MM.1S (cell line): ENCODE measurements at regions not wholly inside any gene's neighbourhood (a gene's known extent, or its start where the extent isn't known, plus 50 kb on each side); places are given as distances from the start of the nearest gene placed in this dataset.

ENCODE experiments used
- DNase-seq: peaks from one replicate; pipeline ENCODE4 v3.0.0-alpha.2; 2015
- H2AFZ ChIP-seq: fragments of 300-600 bp; sonication (generic); 2 replicates; pipeline ENCODE4 v1.6.0; 2016; ENCODE audit warnings: antibody characterized with exemption, low read length
- H3F3A ChIP-seq: fragments of 300-600 bp; sonication (generic); 2 replicates; pipeline ENCODE4 v1.6.1; 2016; ENCODE audit warnings: mild to moderate bottlenecking, antibody characterized with exemption, low read length, moderate library complexity, mixed read lengths; ENCODE audit not compliant: insufficient read depth
- H3K27ac ChIP-seq: fragments of 300-600 bp; sonication (generic); 2 replicates; pipeline ENCODE4 v1.5.1; 2016; ENCODE audit warnings: mild to moderate bottlenecking, low read length
- H3K27me3 ChIP-seq: fragments of 300-600 bp; sonication (generic); replicated peaks from 2 replicates; pipeline ENCODE4 v1.6.0; 2016; ENCODE audit warnings: low read length; ENCODE audit not compliant: insufficient read depth
- H3K36me3 ChIP-seq: fragments of 300-600 bp; sonication (generic); replicated peaks from 2 replicates; pipeline ENCODE4 v1.6.1; 2016; ENCODE audit warnings: mild to moderate bottlenecking, low read length, mixed read lengths; ENCODE audit not compliant: insufficient read depth
- H3K4me1 ChIP-seq: fragments of 300-600 bp; sonication (generic); 2 replicates; pipeline ENCODE4 v1.6.1; 2016; ENCODE audit warnings: low read length, mixed read lengths
- H3K4me2 ChIP-seq: fragments of 300-600 bp; sonication (generic); 2 replicates; pipeline ENCODE4 v1.6.0; 2016; ENCODE audit warnings: low read depth, low read length
- H3K4me3 ChIP-seq: fragments of 300-600 bp; sonication (generic); 2 replicates; pipeline ENCODE4 v1.5.1; 2016; ENCODE audit warnings: low read length, mixed read lengths
- H3K79me2 ChIP-seq: fragments of 300-600 bp; sonication (generic); 2 replicates; pipeline ENCODE4 v1.6.1; 2016; ENCODE audit warnings: mixed run types, low read length, mixed read lengths
- H3K9ac ChIP-seq: fragments of 300-600 bp; sonication (generic); 2 replicates; pipeline ENCODE4 v1.6.1; 2016; ENCODE audit warnings: low read length, mixed read lengths
- H3K9me2 ChIP-seq: fragments of 300-600 bp; sonication (generic); replicated peaks from 2 replicates; pipeline ENCODE4 v1.6.1; 2016; ENCODE audit warnings: mild to moderate bottlenecking, low read length, mixed read lengths; ENCODE audit not compliant: insufficient read depth
- H3K9me3 ChIP-seq: fragments of 300-600 bp; sonication (generic); replicated peaks from 2 replicates; pipeline ENCODE4 v1.6.1; 2016; ENCODE audit warnings: mild to moderate bottlenecking, low read length, mixed read lengths; ENCODE audit not compliant: insufficient read depth
- H4K20me1 ChIP-seq: fragments of 300-600 bp; sonication (generic); 2 replicates; pipeline ENCODE4 v1.6.1; 2016; ENCODE audit warnings: mild to moderate bottlenecking, low read length, moderate library complexity, mixed read lengths; ENCODE audit not compliant: insufficient read depth
- EZH2 ChIP-seq: fragments of 300-600 bp; sonication (generic); optimal IDR thresholded peaks from 2 replicates; pipeline ENCODE3; 2017; ENCODE audit warnings: low read depth, mild to moderate bottlenecking, antibody characterized with exemption, low read length, mixed read lengths
- EZH2phosphoT487 ChIP-seq: fragments of 300-600 bp; sonication (generic); IDR thresholded peaks from 2 replicates; pipeline ENCODE4 v1.6.1; 2018; ENCODE audit warnings: antibody characterized with exemption, low read length
- TF ChIP-seq, protein P1 (sequence below): fragments of 300-600 bp; sonication (generic); IDR thresholded peaks from 2 replicates; pipeline ENCODE4 v1.5.1; 2016; ENCODE audit warnings: antibody characterized with exemption, low read length, mixed read lengths

DNA sequence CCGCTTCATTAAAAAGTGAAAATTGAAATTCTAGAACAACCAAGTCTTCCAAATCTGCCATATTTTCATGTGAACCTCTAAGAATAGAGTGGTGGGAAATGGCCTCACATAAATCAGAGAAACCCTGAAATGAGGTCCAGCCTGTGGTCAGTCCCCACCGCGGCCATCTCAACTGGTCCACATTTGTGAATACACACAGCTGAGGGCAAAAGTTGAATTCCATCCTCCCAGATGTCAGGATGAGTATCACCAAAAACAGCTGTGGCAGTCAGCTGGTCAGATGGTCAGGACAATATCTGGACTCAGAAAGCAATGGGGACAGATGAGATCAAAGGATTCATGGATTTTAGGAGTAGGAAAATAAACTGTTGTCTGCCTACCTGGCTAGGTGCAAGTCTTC is 219.4 kb upstream of the NCKAP5 start:
- DNase-seq: no peak
- H3K79me2 ChIP-seq: no peaks in the 10 kb centered on the region
- H3K27ac ChIP-seq: no peak overlapping the region
- no peaks in the 10 kb centered on the region for H3K4me1 ChIP-seq
- no peak overlapping the region for H3K4me3 ChIP-seq
- no peaks in the 10 kb centered on the region for H3F3A ChIP-seq
- H2AFZ ChIP-seq: no peak overlapping the region
- no peak overlapping the region for H3K4me2 ChIP-seq
- TF ChIP-seq EZH2phosphoT487 (no peak), EZH2 (no peak)
- TF ChIP-seq, protein P1, sequence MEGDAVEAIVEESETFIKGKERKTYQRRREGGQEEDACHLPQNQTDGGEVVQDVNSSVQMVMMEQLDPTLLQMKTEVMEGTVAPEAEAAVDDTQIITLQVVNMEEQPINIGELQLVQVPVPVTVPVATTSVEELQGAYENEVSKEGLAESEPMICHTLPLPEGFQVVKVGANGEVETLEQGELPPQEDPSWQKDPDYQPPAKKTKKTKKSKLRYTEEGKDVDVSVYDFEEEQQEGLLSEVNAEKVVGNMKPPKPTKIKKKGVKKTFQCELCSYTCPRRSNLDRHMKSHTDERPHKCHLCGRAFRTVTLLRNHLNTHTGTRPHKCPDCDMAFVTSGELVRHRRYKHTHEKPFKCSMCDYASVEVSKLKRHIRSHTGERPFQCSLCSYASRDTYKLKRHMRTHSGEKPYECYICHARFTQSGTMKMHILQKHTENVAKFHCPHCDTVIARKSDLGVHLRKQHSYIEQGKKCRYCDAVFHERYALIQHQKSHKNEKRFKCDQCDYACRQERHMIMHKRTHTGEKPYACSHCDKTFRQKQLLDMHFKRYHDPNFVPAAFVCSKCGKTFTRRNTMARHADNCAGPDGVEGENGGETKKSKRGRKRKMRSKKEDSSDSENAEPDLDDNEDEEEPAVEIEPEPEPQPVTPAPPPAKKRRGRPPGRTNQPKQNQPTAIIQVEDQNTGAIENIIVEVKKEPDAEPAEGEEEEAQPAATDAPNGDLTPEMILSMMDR: no peak
- H3K27me3 ChIP-seq: no peaks in the 10 kb centered on the region
- no peaks in the 10 kb centered on the region for H4K20me1 ChIP-seq
- H3K9me3 ChIP-seq: no peaks in the 10 kb centered on the region
- no peak overlapping the region for H3K9ac ChIP-seq
- no peaks in the 10 kb centered on the region for H3K9me2 ChIP-seq
- H3K36me3 ChIP-seq: no peaks in the 10 kb centered on the region

DNA sequence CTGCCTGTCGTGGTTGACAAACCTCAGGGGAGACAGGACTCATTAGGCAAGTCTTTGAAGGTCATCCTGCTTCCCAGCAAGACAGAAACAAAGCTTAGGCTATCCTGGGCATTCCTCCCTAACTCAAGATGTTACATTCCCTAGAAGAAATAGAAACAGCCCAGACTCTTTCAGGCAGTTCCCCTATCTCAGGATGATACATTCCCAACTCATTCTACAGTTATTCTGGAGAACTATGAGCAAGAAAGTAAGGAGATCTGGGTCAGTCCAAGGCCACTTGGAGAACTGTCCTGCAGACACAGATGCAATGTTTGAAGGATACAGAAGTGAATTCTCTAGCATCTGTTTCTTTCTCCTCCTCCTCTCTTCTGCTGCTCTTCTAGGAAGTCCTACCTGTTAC is 220.1 kb upstream of the NCKAP5 start:
- Histone ChIP-seq H3F3A (no peaks in the 10 kb centered on the region), H3K4me3 (no peak overlapping the region), H3K9me2 (no peaks in the 10 kb centered on the region), H3K4me1 (no peaks in the 10 kb centered on the region), H3K79me2 (no peaks in the 10 kb centered on the region), H3K4me2 (no peak overlapping the region), H3K27me3 (no peaks in the 10 kb centered on the region), H4K20me1 (no peaks in the 10 kb centered on the region), H3K27ac (no peak overlapping the region), H3K9me3 (no peaks in the 10 kb centered on the region), H3K9ac (no peak overlapping the region), H2AFZ (no peak overlapping the region), H3K36me3 (no peaks in the 10 kb centered on the region)
- DNase-seq: no peak
- TF ChIP-seq EZH2phosphoT487: no peak
- TF ChIP-seq, protein P1: no peak
- no peak for TF ChIP-seq EZH2

DNA sequence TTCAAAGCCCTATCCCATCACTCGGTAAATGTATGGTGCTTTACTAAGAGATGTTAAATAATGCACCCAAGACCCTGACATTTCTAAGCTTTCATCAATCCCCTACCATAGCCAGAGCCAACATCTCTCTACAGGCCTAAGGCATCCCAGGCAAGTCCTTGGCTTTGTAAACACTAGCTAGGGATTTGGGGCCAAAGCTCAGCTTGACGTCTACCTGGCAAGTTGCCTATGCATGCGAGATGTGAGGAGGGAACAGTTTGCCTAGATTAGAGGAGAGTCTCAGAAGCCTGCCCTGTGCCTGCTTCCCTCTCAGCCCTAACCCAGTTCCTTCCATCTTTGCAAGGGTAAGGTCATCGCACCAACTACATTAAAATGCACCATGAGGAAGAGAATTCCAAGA is 221.5 kb upstream of the NCKAP5 start:
- H3K9me3 ChIP-seq: no peaks in the 10 kb centered on the region
- H3F3A ChIP-seq: no peaks in the 10 kb centered on the region
- no peak overlapping the region for H3K4me2 ChIP-seq
- H3K9me2 ChIP-seq: no peaks in the 10 kb centered on the region
- H3K27ac ChIP-seq: no peak overlapping the region
- no peak overlapping the region for H2AFZ ChIP-seq
- H3K4me1 ChIP-seq: no peaks in the 10 kb centered on the region
- no peaks in the 10 kb centered on the region for H4K20me1 ChIP-seq
- H3K79me2 ChIP-seq: no peaks in the 10 kb centered on the region
- no peaks in the 10 kb centered on the region for H3K36me3 ChIP-seq
- H3K4me3 ChIP-seq: no peak overlapping the region
- H3K9ac ChIP-seq: no peak overlapping the region
- no peak for DNase-seq
- TF ChIP-seq EZH2 (no peak), EZH2phosphoT487 (no peak)
- H3K27me3 ChIP-seq: no peaks in the 10 kb centered on the region

DNA sequence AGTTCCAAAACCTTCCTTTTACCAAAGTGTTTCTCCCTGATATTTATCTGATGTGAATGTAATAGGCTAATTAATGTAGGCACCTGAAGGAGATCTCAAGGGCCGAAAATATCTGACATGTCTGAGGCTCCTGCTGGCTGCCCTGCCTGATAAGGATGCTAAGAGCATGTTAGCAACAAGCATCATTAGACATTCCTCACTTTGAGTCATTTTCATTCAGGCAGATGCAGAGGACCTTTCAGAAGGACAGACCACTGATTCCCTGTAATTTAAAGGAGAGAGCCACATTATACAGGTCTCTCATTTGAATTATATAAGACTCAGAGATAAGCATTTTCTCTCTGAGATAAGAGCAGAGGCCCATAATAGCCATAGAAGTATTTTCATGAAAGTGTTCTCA is 222.4 kb upstream of the NCKAP5 start:
- Histone ChIP-seq H3K9ac (no peak overlapping the region), H3K36me3 (no peaks in the 10 kb centered on the region), H2AFZ (no peak overlapping the region), H3K27ac (no peak overlapping the region), H3K4me2 (no peak overlapping the region), H3K27me3 (no peaks in the 10 kb centered on the region), H4K20me1 (no peaks in the 10 kb centered on the region), H3F3A (no peaks in the 10 kb centered on the region), H3K9me2 (no peaks in the 10 kb centered on the region), H3K79me2 (no peaks in the 10 kb centered on the region), H3K4me3 (no peak overlapping the region), H3K9me3 (no peaks in the 10 kb centered on the region), H3K4me1 (no peaks in the 10 kb centered on the region)
- DNase-seq: no peak
- TF ChIP-seq, protein P1: no peak
- TF ChIP-seq EZH2phosphoT487 (no peak), EZH2 (no peak)
